ENCODE measurements at regions not wholly inside any gene's neighbourhood (a gene's known extent, or its start where the extent isn't known, plus 50 kb on each side); places are given as distances from the start of the nearest gene placed in this dataset.

DNA sequence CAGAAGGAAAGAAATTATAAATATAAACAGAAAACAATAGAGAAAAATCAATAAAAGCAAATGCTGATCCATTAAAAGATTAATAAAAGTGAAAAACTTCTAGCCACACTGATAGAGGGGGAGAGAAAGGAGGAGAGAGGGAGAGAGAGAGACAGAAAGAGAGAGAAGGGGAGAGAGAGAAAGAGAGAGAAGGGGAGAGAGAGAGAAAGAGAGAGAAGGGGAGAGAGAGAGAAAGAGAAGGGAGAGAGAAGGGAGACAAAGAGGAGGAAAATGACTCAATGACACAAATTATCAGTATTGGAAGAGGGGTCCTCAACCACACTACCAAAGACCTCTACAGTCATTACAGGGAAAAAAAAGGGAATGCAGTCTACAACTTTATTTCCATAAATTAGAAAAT lies 94.4 kb upstream of the VIPR2 start:
- Histone ChIP-seq H3K4me1 (no peaks in the 10 kb centered on the region), H3K36me3 (no peaks in the 10 kb centered on the region), H3K4me3 (no peak overlapping the region), H3K27ac (no peak overlapping the region), H3K27me3 (peaks cover 0 to 13% (median 0%) of the 10 kb centered on the region in 7 donors), H3K9me3 (no peaks in the 10 kb centered on the region)
- TF ChIP-seq, protein P1, sequence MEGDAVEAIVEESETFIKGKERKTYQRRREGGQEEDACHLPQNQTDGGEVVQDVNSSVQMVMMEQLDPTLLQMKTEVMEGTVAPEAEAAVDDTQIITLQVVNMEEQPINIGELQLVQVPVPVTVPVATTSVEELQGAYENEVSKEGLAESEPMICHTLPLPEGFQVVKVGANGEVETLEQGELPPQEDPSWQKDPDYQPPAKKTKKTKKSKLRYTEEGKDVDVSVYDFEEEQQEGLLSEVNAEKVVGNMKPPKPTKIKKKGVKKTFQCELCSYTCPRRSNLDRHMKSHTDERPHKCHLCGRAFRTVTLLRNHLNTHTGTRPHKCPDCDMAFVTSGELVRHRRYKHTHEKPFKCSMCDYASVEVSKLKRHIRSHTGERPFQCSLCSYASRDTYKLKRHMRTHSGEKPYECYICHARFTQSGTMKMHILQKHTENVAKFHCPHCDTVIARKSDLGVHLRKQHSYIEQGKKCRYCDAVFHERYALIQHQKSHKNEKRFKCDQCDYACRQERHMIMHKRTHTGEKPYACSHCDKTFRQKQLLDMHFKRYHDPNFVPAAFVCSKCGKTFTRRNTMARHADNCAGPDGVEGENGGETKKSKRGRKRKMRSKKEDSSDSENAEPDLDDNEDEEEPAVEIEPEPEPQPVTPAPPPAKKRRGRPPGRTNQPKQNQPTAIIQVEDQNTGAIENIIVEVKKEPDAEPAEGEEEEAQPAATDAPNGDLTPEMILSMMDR (IDR thresholded peaks at IDR 0.05) = no peak
- DNase-seq = no peak
- intact Hi-C loops (cut with DNase I) = no loop called here
- ATAC-seq = no peak

DNA sequence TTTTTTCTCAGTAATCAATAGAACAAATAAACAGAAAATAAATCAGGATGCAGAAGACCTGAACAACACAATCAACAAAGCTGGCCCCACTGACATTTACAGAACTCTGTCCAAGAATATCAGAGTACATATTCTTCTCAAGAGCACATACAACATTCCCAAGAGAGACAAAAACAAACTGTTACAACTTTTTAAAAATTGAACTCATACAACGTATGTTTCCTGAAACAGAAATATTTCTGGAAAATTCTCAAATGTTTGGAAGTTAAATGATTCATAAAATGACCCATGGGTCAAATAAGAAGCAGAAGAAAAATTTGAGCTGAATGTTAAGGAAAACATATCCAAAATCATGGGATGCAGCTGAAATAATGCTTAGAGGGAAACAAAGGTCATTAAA lies 93.9 kb upstream of the VIPR2 start:
- DNase-seq (no peak), ATAC-seq (no peak)
- Histone ChIP-seq H3K27me3 (peaks cover 0 to 13% (median 0%) of the 10 kb centered on the region in 7 donors), H3K4me1 (no peaks in the 10 kb centered on the region), H3K27ac (no peak overlapping the region), H3K36me3 (no peaks in the 10 kb centered on the region), H3K4me3 (no peak overlapping the region), H3K9me3 (no peaks in the 10 kb centered on the region)
- intact Hi-C loops (cut with DNase I) = no loop called here
- 35 to 41% methylated on average over 1 of the region's 1 CpG for WGBS, 2 donors
- TF ChIP-seq, protein P1 (IDR thresholded peaks at IDR 0.05) = no peak

DNA sequence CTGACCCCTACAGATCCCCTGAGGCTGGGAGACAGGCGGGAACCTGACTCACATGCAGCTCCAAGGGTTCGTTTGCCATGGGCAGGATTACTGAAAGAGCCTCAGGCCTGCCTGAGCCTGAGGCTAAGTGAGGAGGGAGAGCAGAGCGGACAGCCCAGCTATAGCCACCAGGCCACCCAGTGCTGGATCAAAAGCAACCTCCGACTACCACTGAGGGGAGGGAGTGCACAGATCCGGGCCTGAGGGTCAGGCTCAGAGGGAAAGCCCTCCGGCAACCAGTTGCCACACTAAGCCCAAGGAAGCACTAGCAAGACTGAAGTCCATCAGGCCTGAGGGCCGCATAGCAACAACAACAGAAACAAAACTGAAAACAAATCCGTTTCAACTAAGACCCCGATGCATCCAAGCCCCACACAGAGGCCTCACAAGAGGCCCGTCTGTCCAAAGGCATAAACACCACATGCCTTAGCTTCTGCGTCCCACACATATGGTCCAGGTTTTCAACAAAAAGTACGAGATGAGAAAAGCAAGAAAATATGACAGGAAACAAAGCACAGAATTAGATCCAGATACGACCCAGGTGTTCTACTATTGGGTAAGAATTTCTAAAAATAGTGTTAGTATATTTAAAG lies 92.5 kb upstream of the VIPR2 start:
- no peaks in the 10 kb centered on the region for H3K4me1 ChIP-seq
- intact Hi-C loops (cut with DNase I) = no loop called here

DNA sequence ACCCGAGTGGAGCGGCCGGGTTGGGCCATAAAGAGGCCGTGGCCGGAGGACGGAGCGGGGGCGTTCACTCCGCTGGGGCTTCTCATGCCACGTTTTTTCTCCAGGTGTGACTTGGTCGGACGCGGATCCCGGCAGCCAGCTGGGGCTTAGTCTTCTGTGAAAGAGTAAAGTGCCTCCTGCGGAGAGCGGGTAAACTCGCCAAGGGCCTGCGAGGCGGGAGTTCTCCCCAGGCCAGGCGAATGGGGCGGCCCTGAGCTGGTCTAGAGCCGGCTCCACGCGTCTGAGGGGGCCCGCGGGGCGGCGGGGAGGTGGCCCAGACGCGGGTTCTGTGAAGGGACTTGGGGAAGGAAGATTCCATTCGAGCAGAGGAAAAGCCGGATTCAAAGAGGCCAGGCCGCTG lies 86.3 kb upstream of the VIPR2 start:
- WGBS, 2 donors = 86 to 89% methylated on average over 33 of the region's 33 CpGs
- no peak for DNase-seq
- TF ChIP-seq, protein P1 (IDR thresholded peaks at IDR 0.05) = no peak

More for the DNA sequence above, 92.5 kb upstream of the VIPR2 start:
- TF ChIP-seq, protein P1 (IDR thresholded peaks at IDR 0.05) = no peak
- Histone ChIP-seq H3K9me3 (no peaks in the 10 kb centered on the region), H3K36me3 (no peaks in the 10 kb centered on the region), H3K27me3 (peaks cover 0 to 7% (median 0%) of the 10 kb centered on the region in 7 donors), H3K27ac (no peak overlapping the region), H3K4me3 (no peak overlapping the region)
- DNase-seq (no peak), ATAC-seq (no peak)
- WGBS, 2 donors = 79 to 81% methylated on average over 13 of the region's 13 CpGs

More for the DNA sequence above, 86.3 kb upstream of the VIPR2 start:
- H3K36me3 ChIP-seq = no peaks in the 10 kb centered on the region
- no peak for ATAC-seq
- H3K4me3 ChIP-seq = no peak overlapping the region
- no peak overlapping the region for H3K27ac ChIP-seq
- peaks cover 0 to 6% (median 0%) of the 10 kb centered on the region in 9 donors for H3K4me1 ChIP-seq
- no peaks in the 10 kb centered on the region for H3K9me3 ChIP-seq
- intact Hi-C loops (cut with DNase I) = no loop called here
- H3K27me3 ChIP-seq = no peaks in the 10 kb centered on the region

Data from heart right ventricle (tissue), 16 donors.